Raji (cell line): ENCODE measurements at regions not wholly inside any gene's neighbourhood (a gene's known extent, or its start where the extent isn't known, plus 50 kb on each side); places are given as distances from the start of the nearest gene placed in this dataset.

Experiments
- POLR2A ChIP-seq: IDR thresholded peaks from 2 replicates; pipeline ENCODE4 v1.6.1; 2011; ENCODE audit warnings: low read depth, low read length, control low read depth; ENCODE audit not compliant: insufficient read depth

- no peak for TF ChIP-seq POLR2A
Observed at GRCh38 chr2:128377071-128377910, 58.6 kb upstream of the HS6ST1 start.

- no peak for TF ChIP-seq POLR2A
Observed at GRCh38 chr2:128378231-128379020, 59.8 kb upstream of the HS6ST1 start.

GRCh38 chr2:128379021-128380015 is 60.6 kb upstream of the HS6ST1 start:
- no peak for TF ChIP-seq POLR2A

GRCh38 chr2:128380061-128380889 is 61.6 kb upstream of the HS6ST1 start:
- TF ChIP-seq POLR2A: no peak

GRCh38 chr2:128380961-128381938 is 62.6 kb upstream of the HS6ST1 start:
- TF ChIP-seq POLR2A: no peak

- no peak for TF ChIP-seq POLR2A
Observed at GRCh38 chr2:128384446-128384845, 65.8 kb upstream of the HS6ST1 start.

- no peak for TF ChIP-seq POLR2A
Observed at GRCh38 chr2:128384956-128385355, 66.3 kb upstream of the HS6ST1 start.

- TF ChIP-seq POLR2A: no peak
Observed at GRCh38 chr2:128385365-128385764, 66.7 kb upstream of the HS6ST1 start.

- TF ChIP-seq POLR2A: no peak
Observed at GRCh38 chr2:128386066-128386465, 67.4 kb upstream of the HS6ST1 start.

- no peak for TF ChIP-seq POLR2A
Observed at GRCh38 chr2:128388499-128388941, 69.9 kb upstream of the HS6ST1 start.

- no peak for TF ChIP-seq POLR2A
Observed at GRCh38 chr2:128389388-128390086, 70.9 kb upstream of the HS6ST1 start.

GRCh38 chr2:128390256-128390990 is 71.8 kb upstream of the HS6ST1 start:
- TF ChIP-seq POLR2A: no peak
